ENCODE measurements at regions not wholly inside any gene's neighbourhood (a gene's known extent, or its start where the extent isn't known, plus 50 kb on each side); places are given as distances from the start of the nearest gene placed in this dataset.

GRCh38 chr7:97466999-97467740 is 264.7 kb upstream of the TAC1 start:
- no peaks in the 10 kb centered on the region for H3K9me3 ChIP-seq (ENCODE audit: low read depth)
- TF ChIP-seq CTCF (IDR thresholded peaks at IDR 0.05; ENCODE audit: low read depth, low read length): no peak
- no peaks in the 10 kb centered on the region for H3K36me3 ChIP-seq
- H3K27me3 ChIP-seq: no peaks in the 10 kb centered on the region
- H3K27ac ChIP-seq: no peak overlapping the region
- no peak overlapping the region for H3K4me3 ChIP-seq
- no peaks in the 10 kb centered on the region for H3K4me1 ChIP-seq (ENCODE audit: low read depth)
- no peak for DNase-seq (ENCODE audit: low read depth in 1 of 2, low spot score in 1 of 2)

GRCh38 chr7:97468493-97468892 is 263.4 kb upstream of the TAC1 start:
- Histone ChIP-seq H3K36me3 (no peaks in the 10 kb centered on the region), H3K9me3 (ENCODE audit: low read depth) (no peaks in the 10 kb centered on the region), H3K4me3 (no peak overlapping the region), H3K27ac (no peak overlapping the region), H3K27me3 (no peaks in the 10 kb centered on the region), H3K4me1 (ENCODE audit: low read depth) (no peaks in the 10 kb centered on the region)
- TF ChIP-seq CTCF (IDR thresholded peaks at IDR 0.05; ENCODE audit: low read depth, low read length): no peak
- DNase-seq (ENCODE audit: low read depth in 1 of 2, low spot score in 1 of 2): no peak

- Histone ChIP-seq H3K27me3 (no peaks in the 10 kb centered on the region), H3K36me3 (no peaks in the 10 kb centered on the region), H3K4me3 (no peak overlapping the region), H3K9me3 (ENCODE audit: low read depth) (no peaks in the 10 kb centered on the region), H3K4me1 (ENCODE audit: low read depth) (no peaks in the 10 kb centered on the region), H3K27ac (no peak overlapping the region)
- no peak for TF ChIP-seq CTCF (IDR thresholded peaks at IDR 0.05; ENCODE audit: low read depth, low read length)
- DNase-seq (ENCODE audit: low read depth in 1 of 2, low spot score in 1 of 2): no peak
Observed at GRCh38 chr7:97470726-97471125, 261.2 kb upstream of the TAC1 start.

- Histone ChIP-seq H3K9me3 (ENCODE audit: low read depth) (no peaks in the 10 kb centered on the region), H3K36me3 (no peaks in the 10 kb centered on the region), H3K4me1 (ENCODE audit: low read depth) (no peaks in the 10 kb centered on the region), H3K27me3 (no peaks in the 10 kb centered on the region), H3K4me3 (no peak overlapping the region), H3K27ac (no peak overlapping the region)
- TF ChIP-seq CTCF (IDR thresholded peaks at IDR 0.05; ENCODE audit: low read depth, low read length): no peak
- no peak for DNase-seq (ENCODE audit: low read depth in 1 of 2, low spot score in 1 of 2)
Observed at GRCh38 chr7:97471491-97471890, 260.4 kb upstream of the TAC1 start.

GRCh38 chr7:97479740-97480290 is 252.1 kb upstream of the TAC1 start:
- peak in 1 of 2 donors; percentile 12 for DNase-seq (ENCODE audit: low read depth in 1 of 2, low spot score in 1 of 2)
- peaks cover 8% of the 10 kb centered on the region for H3K4me1 ChIP-seq (ENCODE audit: low read depth)
- H3K36me3 ChIP-seq: no peaks in the 10 kb centered on the region
- H3K9me3 ChIP-seq (ENCODE audit: low read depth): no peaks in the 10 kb centered on the region
- no peaks in the 10 kb centered on the region for H3K27me3 ChIP-seq
- TF ChIP-seq CTCF (IDR thresholded peaks at IDR 0.05; ENCODE audit: low read depth, low read length): no peak
- no peak overlapping the region for H3K4me3 ChIP-seq
- no peak overlapping the region for H3K27ac ChIP-seq
